ENCODE measurements at regions not wholly inside any gene's neighbourhood (a gene's known extent, or its start where the extent isn't known, plus 50 kb on each side); places are given as distances from the start of the nearest gene placed in this dataset.

DNA sequence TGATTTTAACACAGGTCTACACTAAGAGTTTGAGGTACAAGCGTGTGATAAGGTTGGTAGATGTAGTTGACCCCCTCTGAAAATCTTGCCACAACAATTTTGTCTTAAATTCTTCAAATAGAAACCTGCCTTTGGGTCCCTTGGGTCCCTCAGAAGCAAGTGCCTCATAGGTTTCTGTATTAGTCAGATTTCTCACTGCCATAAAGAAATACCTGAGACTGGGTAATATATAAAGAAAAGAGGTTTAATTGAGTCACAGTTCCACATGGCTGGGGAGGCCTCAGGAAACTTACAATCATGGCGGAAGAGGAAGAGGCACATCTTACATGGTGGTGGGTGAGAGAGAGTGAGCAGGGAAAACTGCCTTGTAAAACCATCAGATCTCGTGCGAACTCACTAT lies 301.2 kb downstream of the MAP2K6 start:
- no peaks in the 10 kb centered on the region for H3K9me3 ChIP-seq (ENCODE audit: low read depth)
- no peaks in the 10 kb centered on the region for H3K9me2 ChIP-seq (ENCODE audit: insufficient read depth)
- H3K4me1 ChIP-seq (ENCODE audit: insufficient read depth) = peaks cover 9% of the 10 kb centered on the region
- H3K79me2 ChIP-seq (ENCODE audit: insufficient read depth) = no peaks in the 10 kb centered on the region
- WGBS, 2 experiments (ENCODE audit: low coverage in 1 of 2, low lambda C conversion rate in 2 of 2, missing lambda C conversion rate in 2 of 2) = 96 to 99% methylated on average over 4 of the region's 4 CpGs
- H3K4me2 ChIP-seq (ENCODE audit: unreplicated experiment) = no peak overlapping the region
- DNase-seq = no peak
- no peak overlapping the region for H3K9ac ChIP-seq
- no peak for TF ChIP-seq EZH2phosphoT487 (IDR thresholded peaks at IDR 0.05; ENCODE audit: insufficient read depth, low read depth)
- TF ChIP-seq EZH2 (IDR thresholded peaks at IDR 0.05; ENCODE audit: insufficient read depth, poor library complexity, severe bottlenecking) = no peak
- 0 out of 2 replicates have a peak, but pooled peaks cover 8% of the 10 kb centered on the region for H3F3A ChIP-seq (ENCODE audit: insufficient read depth)
- H2AFZ ChIP-seq = no peak overlapping the region
- no peaks in the 10 kb centered on the region for H3K27me3 ChIP-seq (replicated peaks; ENCODE audit: insufficient read depth)
- in situ Hi-C loops (cut with MboI) = no loop called here
- H4K20me1 ChIP-seq (ENCODE audit: insufficient read depth) = no peaks in the 10 kb centered on the region
- H3K27ac ChIP-seq = no peak overlapping the region
- H3K36me3 ChIP-seq (ENCODE audit: low read depth) = no peaks in the 10 kb centered on the region
- no peak overlapping the region for H3K4me3 ChIP-seq

GRCh38 chr17:69716556-69716955 lies 302.1 kb downstream of the MAP2K6 start:
- Histone ChIP-seq H3K27me3 (replicated peaks; ENCODE audit: insufficient read depth) (no peaks in the 10 kb centered on the region), H4K20me1 (ENCODE audit: insufficient read depth) (no peaks in the 10 kb centered on the region), H3K4me2 (ENCODE audit: unreplicated experiment) (no peak overlapping the region), H2AFZ (peak overlapping the region; percentile 44), H3K36me3 (ENCODE audit: low read depth) (no peaks in the 10 kb centered on the region), H3K9me2 (ENCODE audit: insufficient read depth) (no peaks in the 10 kb centered on the region), H3F3A (ENCODE audit: insufficient read depth) (0 out of 2 replicates have a peak, but pooled peaks cover 8% of the 10 kb centered on the region), H3K4me3 (no peak overlapping the region), H3K4me1 (ENCODE audit: insufficient read depth) (peaks cover 9% of the 10 kb centered on the region), H3K9me3 (ENCODE audit: low read depth) (no peaks in the 10 kb centered on the region), H3K9ac (no peak overlapping the region), H3K79me2 (ENCODE audit: insufficient read depth) (no peaks in the 10 kb centered on the region), H3K27ac (0 out of 2 replicates have a peak overlapping the region, but pooled peaks have one; percentile 4)
- DNase-seq = peak; percentile 53
- 24 to 27% methylated on average over 6 of the region's 6 CpGs for WGBS, 2 experiments (ENCODE audit: low coverage in 1 of 2, low lambda C conversion rate in 2 of 2, missing lambda C conversion rate in 2 of 2)
- in situ Hi-C loops (cut with MboI) = no loop called here
- TF ChIP-seq EZH2 (IDR thresholded peaks at IDR 0.05; ENCODE audit: insufficient read depth, poor library complexity, severe bottlenecking) (no peak), EZH2phosphoT487 (IDR thresholded peaks at IDR 0.05; ENCODE audit: insufficient read depth, low read depth) (no peak)

GRCh38 chr17:69717214-69717613 lies 302.7 kb downstream of the MAP2K6 start:
- Histone ChIP-seq H3K4me3 (no peak overlapping the region), H3F3A (ENCODE audit: insufficient read depth) (0 out of 2 replicates have a peak, but pooled peaks cover 8% of the 10 kb centered on the region), H3K27me3 (replicated peaks; ENCODE audit: insufficient read depth) (no peaks in the 10 kb centered on the region), H3K27ac (no peak overlapping the region), H3K9ac (no peak overlapping the region), H4K20me1 (ENCODE audit: insufficient read depth) (no peaks in the 10 kb centered on the region), H3K36me3 (ENCODE audit: low read depth) (no peaks in the 10 kb centered on the region), H3K9me2 (ENCODE audit: insufficient read depth) (no peaks in the 10 kb centered on the region), H2AFZ (0 out of 2 replicates have a peak overlapping the region, but pooled peaks have one; percentile 37), H3K79me2 (ENCODE audit: insufficient read depth) (no peaks in the 10 kb centered on the region), H3K4me2 (ENCODE audit: unreplicated experiment) (no peak overlapping the region), H3K4me1 (ENCODE audit: insufficient read depth) (peaks cover 9% of the 10 kb centered on the region), H3K9me3 (ENCODE audit: low read depth) (no peaks in the 10 kb centered on the region)
- no peak for DNase-seq
- TF ChIP-seq EZH2 (IDR thresholded peaks at IDR 0.05; ENCODE audit: insufficient read depth, poor library complexity, severe bottlenecking) (no peak), EZH2phosphoT487 (IDR thresholded peaks at IDR 0.05; ENCODE audit: insufficient read depth, low read depth) (no peak)
- in situ Hi-C loops (cut with MboI) = no loop called here
- WGBS, 2 experiments (ENCODE audit: low coverage in 1 of 2, low lambda C conversion rate in 2 of 2, missing lambda C conversion rate in 2 of 2) = 66 to 73% methylated on average over 2 of the region's 2 CpGs

GRCh38 chr17:69717819-69718218 lies 303.3 kb downstream of the MAP2K6 start:
- H3K36me3 ChIP-seq (ENCODE audit: low read depth) = no peaks in the 10 kb centered on the region
- no peak overlapping the region for H3K27ac ChIP-seq
- peaks cover 9% of the 10 kb centered on the region for H3K4me1 ChIP-seq (ENCODE audit: insufficient read depth)
- H3K9me3 ChIP-seq (ENCODE audit: low read depth) = no peaks in the 10 kb centered on the region
- in situ Hi-C loops (cut with MboI) = no loop called here
- WGBS, 2 experiments (ENCODE audit: low coverage in 1 of 2, low lambda C conversion rate in 2 of 2, missing lambda C conversion rate in 2 of 2) = 88 to 90% methylated on average over 4 of the region's 4 CpGs
- no peak for DNase-seq
- H4K20me1 ChIP-seq (ENCODE audit: insufficient read depth) = no peaks in the 10 kb centered on the region
- no peak overlapping the region for H3K4me2 ChIP-seq (ENCODE audit: unreplicated experiment)
- TF ChIP-seq EZH2phosphoT487 (IDR thresholded peaks at IDR 0.05; ENCODE audit: insufficient read depth, low read depth) = no peak
- TF ChIP-seq EZH2 (IDR thresholded peaks at IDR 0.05; ENCODE audit: insufficient read depth, poor library complexity, severe bottlenecking) = no peak
- no peaks in the 10 kb centered on the region for H3K27me3 ChIP-seq (replicated peaks; ENCODE audit: insufficient read depth)
- no peak overlapping the region for H3K4me3 ChIP-seq
- no peaks in the 10 kb centered on the region for H3K9me2 ChIP-seq (ENCODE audit: insufficient read depth)
- 0 out of 2 replicates have a peak, but pooled peaks cover 8% of the 10 kb centered on the region for H3F3A ChIP-seq (ENCODE audit: insufficient read depth)
- H2AFZ ChIP-seq = 0 out of 2 replicates have a peak overlapping the region, but pooled peaks have one; percentile 37
- no peak overlapping the region for H3K9ac ChIP-seq
- H3K79me2 ChIP-seq (ENCODE audit: insufficient read depth) = no peaks in the 10 kb centered on the region

Data from GM23248 (cell line).